Lower leg skin (tissue), 4 donors: ENCODE measurements at regions not wholly inside any gene's neighbourhood (a gene's known extent, or its start where the extent isn't known, plus 50 kb on each side); places are given as distances from the start of the nearest gene placed in this dataset.

Experiments
- DNase-seq, 2 donors: peaks; one replicate each; pipeline ENCODE4 v3.0.0-alpha.2; 2019; ENCODE audit warnings: low spot score in 2 of 2
- H3K4me3 ChIP-seq: fragments of 200-600 bp; sonication (generic); 2 replicates; pipeline ENCODE4 v1.5.1; 2017; ENCODE audit warnings: mild to moderate bottlenecking, low read depth; ENCODE audit not compliant: poor library complexity, severe bottlenecking
- POLR2A ChIP-seq, 2 donors: fragments of 450-650 bp; IDR thresholded peaks; one replicate each; pipeline ENCODE4 v1.6.1; 2016 to 2017; ENCODE audit warnings: antibody characterized with exemption in 2 of 2, mild to moderate bottlenecking in 1 of 2, moderate library complexity in 1 of 2
- WGBS, 2 donors: methylation state at CpG; one replicate each; pipeline ENCODE4 v1.1.5; 2018; 5-methylcytosine and 5-hydroxymethylcytosine counted together
- intact Hi-C: fragments of 100-400 bp; cut with DNase I; formaldehyde crosslinking; loops from one replicate; pipeline ENCODE4 v1.15.0; 2023; ENCODE audit warnings: low total_unique reads
- TF ChIP-seq, protein P1 (sequence below), 3 donors: fragments of 450-650 bp; IDR thresholded peaks; one replicate each; pipeline ENCODE4 v1.5.1; 2016; ENCODE audit warnings: antibody characterized with exemption in 3 of 3, mild to moderate bottlenecking in 3 of 3, moderate library complexity in 2 of 3

DNA sequence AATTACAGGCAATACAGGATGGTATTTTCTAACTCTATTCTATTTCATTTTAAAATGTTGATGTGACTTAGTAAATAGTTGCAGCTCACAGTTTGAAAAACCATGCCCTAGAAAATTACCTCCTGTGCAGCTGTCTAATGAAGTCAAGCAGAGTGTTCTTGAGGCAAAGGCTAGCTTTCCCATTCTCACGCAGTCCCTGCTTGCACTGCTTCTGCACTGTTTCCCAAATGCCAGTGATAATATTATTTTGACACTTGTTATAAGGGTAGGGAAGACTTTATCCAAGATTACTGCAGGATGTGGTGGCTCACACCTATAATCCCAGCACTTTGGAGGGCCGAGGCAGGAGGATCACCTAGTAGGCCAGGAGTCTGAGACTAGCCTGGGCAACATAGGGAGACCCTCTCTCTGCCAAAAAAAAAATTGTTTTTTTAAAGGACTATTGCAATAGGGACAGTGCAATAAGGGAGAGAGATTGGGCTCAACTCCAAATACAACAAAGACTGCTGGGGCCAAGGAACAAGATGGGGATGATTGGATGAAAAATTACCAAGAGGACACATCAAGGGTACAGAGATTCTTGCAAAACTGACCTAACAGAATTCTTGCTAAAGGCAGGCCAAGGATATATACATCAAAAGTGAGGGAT lies 196.1 kb downstream of the LY86 start:
- intact Hi-C loops: no loop called here
- WGBS, 2 donors: 91 to 98% methylated on average over 2 of the region's 2 CpGs
- H3K4me3 ChIP-seq: no peak overlapping the region
- DNase-seq: no peak
- TF ChIP-seq POLR2A (IDR thresholded peaks at IDR 0.05): no peak

DNA sequence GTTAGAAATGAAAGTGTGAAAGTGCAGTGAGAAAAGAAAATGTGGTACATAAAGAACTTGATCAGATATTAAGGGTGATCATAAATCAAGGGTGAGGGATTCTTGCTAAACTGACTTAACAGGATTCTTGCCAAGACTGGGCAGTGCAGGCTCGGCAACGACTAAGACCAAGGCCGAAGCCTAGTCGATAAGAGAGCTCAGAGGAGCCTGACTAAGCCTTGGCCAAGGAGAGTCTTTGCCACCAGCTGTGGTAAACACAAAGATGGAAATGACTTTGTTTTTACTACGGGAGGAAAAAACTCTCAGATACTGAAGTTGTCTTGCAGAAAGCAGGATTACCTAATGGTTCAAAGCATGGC lies 196.6 kb downstream of the LY86 start:
- H3K4me3 ChIP-seq: no peak overlapping the region
- 78 to 80% methylated on average over 5 of the region's 5 CpGs for WGBS, 2 donors
- TF ChIP-seq POLR2A (IDR thresholded peaks at IDR 0.05): no peak
- TF ChIP-seq, protein P1, sequence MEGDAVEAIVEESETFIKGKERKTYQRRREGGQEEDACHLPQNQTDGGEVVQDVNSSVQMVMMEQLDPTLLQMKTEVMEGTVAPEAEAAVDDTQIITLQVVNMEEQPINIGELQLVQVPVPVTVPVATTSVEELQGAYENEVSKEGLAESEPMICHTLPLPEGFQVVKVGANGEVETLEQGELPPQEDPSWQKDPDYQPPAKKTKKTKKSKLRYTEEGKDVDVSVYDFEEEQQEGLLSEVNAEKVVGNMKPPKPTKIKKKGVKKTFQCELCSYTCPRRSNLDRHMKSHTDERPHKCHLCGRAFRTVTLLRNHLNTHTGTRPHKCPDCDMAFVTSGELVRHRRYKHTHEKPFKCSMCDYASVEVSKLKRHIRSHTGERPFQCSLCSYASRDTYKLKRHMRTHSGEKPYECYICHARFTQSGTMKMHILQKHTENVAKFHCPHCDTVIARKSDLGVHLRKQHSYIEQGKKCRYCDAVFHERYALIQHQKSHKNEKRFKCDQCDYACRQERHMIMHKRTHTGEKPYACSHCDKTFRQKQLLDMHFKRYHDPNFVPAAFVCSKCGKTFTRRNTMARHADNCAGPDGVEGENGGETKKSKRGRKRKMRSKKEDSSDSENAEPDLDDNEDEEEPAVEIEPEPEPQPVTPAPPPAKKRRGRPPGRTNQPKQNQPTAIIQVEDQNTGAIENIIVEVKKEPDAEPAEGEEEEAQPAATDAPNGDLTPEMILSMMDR (IDR thresholded peaks at IDR 0.05): no peak
- intact Hi-C loops: no loop called here
- DNase-seq: no peak

DNA sequence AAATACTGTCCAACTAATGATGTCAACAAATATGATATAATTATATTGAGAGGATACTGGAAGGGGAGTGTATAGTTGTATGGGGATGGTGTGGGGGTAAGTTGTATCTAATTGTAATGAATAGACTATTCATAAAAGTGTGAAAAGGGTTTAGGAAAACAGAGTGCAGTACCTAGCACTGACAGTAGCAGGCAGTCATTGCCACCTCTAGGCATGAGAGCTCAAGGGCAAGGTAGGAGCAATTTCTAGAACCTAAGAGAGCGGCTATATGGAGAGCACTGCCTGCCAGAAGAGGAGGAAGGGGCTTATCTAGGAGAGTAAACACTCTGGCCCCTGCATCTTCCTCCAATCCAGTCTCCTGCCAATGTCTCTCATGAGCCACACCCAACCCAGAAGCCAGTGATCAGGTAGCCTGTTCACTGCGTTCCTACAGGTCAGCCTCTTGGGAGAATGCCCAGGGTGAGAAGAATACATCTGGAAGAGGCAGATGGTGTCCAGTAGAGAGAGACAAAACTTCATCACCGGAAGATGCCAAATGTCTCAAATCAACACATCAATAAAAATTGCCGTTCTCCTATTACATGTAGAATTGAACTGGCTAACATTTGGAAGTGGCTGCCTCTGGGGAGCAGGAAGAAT lies 200.0 kb downstream of the LY86 start:
- intact Hi-C loops: no loop called here
- 67 to 71% methylated on average over 4 of the region's 4 CpGs for WGBS, 2 donors

DNA sequence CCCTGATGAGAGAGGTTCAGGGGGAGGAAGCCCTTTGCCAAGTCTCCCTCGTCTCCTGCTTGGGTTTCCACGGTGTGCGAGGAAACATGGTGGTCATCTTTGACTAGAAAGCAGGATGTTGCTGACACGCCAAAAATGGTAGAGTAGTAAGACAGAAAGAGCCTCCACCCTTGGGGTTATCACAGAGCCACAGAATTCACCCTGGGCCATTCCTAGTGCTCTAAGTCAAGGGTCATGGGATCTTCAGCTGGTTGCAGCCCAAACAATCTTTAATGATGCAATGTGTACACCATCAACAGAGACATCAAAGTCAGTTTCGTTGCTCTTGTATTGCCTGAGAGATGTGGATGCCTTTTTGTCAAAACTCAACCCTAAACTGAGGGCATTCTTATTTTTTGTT lies 201.9 kb downstream of the LY86 start:
- WGBS, 2 donors: 93 to 94% methylated on average over 5 of the region's 5 CpGs
- peak in 1 of 2 donors; percentile 74 for DNase-seq
- intact Hi-C loops: no loop called here
- TF ChIP-seq, protein P1 (IDR thresholded peaks at IDR 0.05): no peak
- no peak for TF ChIP-seq POLR2A (IDR thresholded peaks at IDR 0.05)
- no peak overlapping the region for H3K4me3 ChIP-seq

More for the DNA sequence above, 200.0 kb downstream of the LY86 start:
- TF ChIP-seq POLR2A (IDR thresholded peaks at IDR 0.05): no peak
- TF ChIP-seq, protein P1 (IDR thresholded peaks at IDR 0.05): no peak
- H3K4me3 ChIP-seq: no peak overlapping the region
- no peak for DNase-seq

DNA sequence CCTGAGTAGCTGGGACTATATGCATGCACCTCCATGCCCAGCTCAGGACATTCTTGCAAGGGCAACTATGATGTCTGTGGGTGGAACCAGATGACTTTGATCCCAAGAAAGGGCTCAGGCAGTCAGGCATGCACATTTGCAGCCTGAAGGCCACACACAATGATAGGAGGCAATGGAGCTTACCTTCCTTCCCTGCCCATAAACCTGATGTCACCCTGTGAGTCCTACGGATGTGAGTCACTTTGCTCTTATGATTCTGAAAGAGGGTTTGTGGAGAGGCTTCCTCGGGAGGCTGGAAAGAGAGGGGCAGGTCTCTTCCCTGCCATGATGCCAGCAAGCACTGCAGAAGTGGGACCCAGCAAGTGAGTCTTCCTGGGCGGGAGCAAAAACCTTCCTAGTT lies 202.4 kb downstream of the LY86 start:
- intact Hi-C loops: no loop called here
- DNase-seq: no peak
- TF ChIP-seq, protein P1 (IDR thresholded peaks at IDR 0.05): no peak
- no peak for TF ChIP-seq POLR2A (IDR thresholded peaks at IDR 0.05)
- H3K4me3 ChIP-seq: no peak overlapping the region
- WGBS, 2 donors: 98 to 100% methylated on average over 2 to 3 of the region's 3 CpGs

DNA sequence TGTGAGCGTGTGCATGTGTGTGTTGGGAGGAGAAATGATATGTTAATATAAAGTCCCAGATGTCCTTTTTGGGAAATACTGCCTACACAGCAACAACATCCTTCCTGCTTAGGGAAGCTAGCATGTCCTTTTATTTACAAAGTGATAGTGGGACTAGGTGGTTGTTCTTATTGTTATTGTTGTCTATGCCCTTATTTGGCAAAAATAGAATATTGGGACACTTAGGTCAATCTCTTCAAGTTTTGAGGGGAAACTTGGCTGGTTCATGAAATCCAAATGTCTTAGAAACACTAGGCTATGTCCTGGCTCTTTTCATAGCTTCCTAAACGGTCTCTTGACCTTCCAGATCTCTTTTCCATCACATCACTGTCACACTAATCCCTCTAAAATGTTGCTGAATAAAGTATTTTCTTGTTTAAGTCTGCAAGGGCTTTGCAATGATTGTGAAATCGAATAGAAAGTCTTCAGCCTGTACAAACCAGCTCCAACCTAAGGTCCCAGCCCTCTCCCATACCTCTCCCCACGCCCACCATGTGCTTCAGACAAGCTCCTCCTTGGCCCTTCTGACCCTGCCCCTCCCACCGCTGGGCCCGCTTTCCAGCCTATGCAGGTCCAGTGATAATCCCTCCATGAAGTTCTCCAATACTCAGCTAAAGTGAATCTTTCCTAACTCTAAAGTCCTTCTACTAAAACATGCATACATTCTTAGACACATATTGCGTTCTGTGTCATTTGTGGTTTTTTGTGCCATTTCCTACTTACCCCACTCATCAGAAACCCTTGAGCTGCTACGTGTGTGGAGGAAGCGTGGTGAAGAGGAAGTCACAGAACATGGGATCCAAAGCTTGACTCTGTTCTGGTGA lies 205.1 kb downstream of the LY86 start:
- WGBS, 2 donors: 78 to 85% methylated on average over 9 of the region's 9 CpGs
- intact Hi-C loops: no loop called here
- DNase-seq: no peak
- TF ChIP-seq, protein P1 (IDR thresholded peaks at IDR 0.05): no peak
- TF ChIP-seq POLR2A (IDR thresholded peaks at IDR 0.05): no peak
- no peak overlapping the region for H3K4me3 ChIP-seq
